ENCODE measurements at regions not wholly inside any gene's neighbourhood (a gene's known extent, or its start where the extent isn't known, plus 50 kb on each side); places are given as distances from the start of the nearest gene placed in this dataset.

DNA sequence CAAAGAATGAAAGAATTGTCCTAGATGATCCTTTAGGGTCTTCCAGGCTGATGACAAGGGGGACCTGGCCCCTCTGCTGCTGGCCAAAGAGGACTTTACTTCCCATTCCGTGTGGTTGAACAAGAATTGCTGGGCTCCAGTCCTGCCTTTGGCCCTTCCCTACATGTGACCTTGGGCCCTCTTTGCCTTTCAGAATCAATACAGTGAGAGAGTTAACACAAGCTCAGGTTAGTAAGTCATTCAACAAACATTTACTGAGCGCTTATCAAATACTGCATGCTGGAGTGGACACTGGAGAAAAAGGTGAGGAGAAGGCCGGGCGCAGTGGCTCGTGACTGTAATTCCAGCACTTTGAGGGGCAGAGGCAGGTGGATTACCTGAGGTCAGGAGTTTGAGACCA lies 113.1 kb downstream of the C9orf50 start:
- peak overlapping the region in 1 of 8 donors; percentile 74 for H3K27ac Mint-ChIP-seq
- ChIA-PET POLR2A (no interaction called here), CTCF (interaction anchor here (1.2 kb wide), 1 partner anchor 21 kb away, joined by 3 read pairs; no protein-coding TSS in a partner anchor)
- no peaks in the 10 kb centered on the region for H3K27me3 ChIP-seq (ENCODE audit: insufficient read depth, low read length, poor library complexity, severe bottlenecking)
- H3K9me3 ChIP-seq (ENCODE audit: low read length), result no peaks in the 10 kb centered on the region
- no peak for DNase-seq
- no peaks in the 10 kb centered on the region for H3K36me3 ChIP-seq (ENCODE audit: insufficient read depth, low read length)
- no peak overlapping the region for H3K27ac ChIP-seq (ENCODE audit: low read depth, low read length)
- H3K36me3 Mint-ChIP-seq, result peaks cover 0 to 11% (median 3%) of the 10 kb centered on the region in 3 donors
- H3K27me3 Mint-ChIP-seq, result no peaks in the 10 kb centered on the region
- H3K4me1 ChIP-seq (ENCODE audit: insufficient read depth, low read length), result no peaks in the 10 kb centered on the region
- H3K4me3 Mint-ChIP-seq, result no peak overlapping the region
- H3K4me3 ChIP-seq (ENCODE audit: low read length), result no peak overlapping the region
- H3K4me1 Mint-ChIP-seq, result peaks cover 0 to 7% (median 2%) of the 10 kb centered on the region in 3 donors
- no peaks in the 10 kb centered on the region for H3K9me3 Mint-ChIP-seq

DNA sequence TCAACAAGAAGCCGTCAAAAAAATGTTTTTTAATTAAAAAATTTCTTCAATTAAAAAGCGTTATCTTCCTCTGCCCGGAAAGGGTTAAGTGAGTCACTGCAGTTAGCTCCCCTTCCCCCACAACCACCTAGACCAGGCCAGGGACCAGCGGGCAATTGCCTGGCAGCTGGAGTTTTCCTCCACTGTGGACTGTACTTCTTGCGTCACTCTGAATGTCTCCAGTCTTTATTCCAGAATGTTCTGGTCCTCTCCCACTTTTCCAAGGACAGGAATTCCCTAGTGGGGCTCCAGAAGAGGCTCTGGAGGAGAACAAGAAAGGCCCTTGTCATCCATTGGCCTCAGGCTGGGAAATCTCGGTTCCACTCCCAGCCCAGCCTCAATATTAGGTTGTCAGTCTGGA lies 114.0 kb downstream of the C9orf50 start:
- Mint-ChIP-seq H3K27ac (peak overlapping the region in 1 of 8 donors; percentile 32), H3K9me3 (no peaks in the 10 kb centered on the region), H3K36me3 (peaks cover 0 to 13% (median 0%) of the 10 kb centered on the region in 3 donors), H3K4me1 (peaks cover 0 to 9% (median 4%) of the 10 kb centered on the region in 3 donors), H3K27me3 (no peaks in the 10 kb centered on the region), H3K4me3 (no peak overlapping the region)
- H3K4me1 ChIP-seq (ENCODE audit: insufficient read depth, low read length), result no peaks in the 10 kb centered on the region
- no peak overlapping the region for H3K4me3 ChIP-seq (ENCODE audit: low read length)
- DNase-seq, result no peak
- no peaks in the 10 kb centered on the region for H3K27me3 ChIP-seq (ENCODE audit: insufficient read depth, low read length, poor library complexity, severe bottlenecking)
- no peak overlapping the region for H3K27ac ChIP-seq (ENCODE audit: low read depth, low read length)
- CTCF ChIA-PET, result no interaction called here
- POLR2A ChIA-PET, result no interaction called here
- H3K9me3 ChIP-seq (ENCODE audit: low read length), result no peaks in the 10 kb centered on the region
- no peaks in the 10 kb centered on the region for H3K36me3 ChIP-seq (ENCODE audit: insufficient read depth, low read length)

DNA sequence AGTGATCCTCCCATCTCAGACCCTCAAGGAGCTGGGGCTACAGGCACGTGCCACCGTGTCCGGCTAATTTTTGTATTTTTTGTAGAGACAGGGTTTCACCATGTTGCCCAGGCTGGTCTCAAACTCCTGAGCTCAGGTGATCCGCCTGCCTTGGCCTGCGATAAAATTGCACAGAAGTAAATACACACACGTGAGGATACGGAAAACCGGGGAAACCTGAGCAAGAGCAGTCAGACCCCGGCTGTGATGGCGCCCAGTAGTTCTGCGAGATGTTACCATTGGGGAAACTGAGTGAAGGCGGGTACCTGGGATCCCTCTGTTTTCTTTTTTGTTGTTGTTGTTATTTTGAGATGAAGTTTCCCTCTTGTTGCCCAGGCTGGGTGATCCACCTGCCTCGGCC lies 114.9 kb downstream of the C9orf50 start:
- Histone ChIP-seq H3K9me3 (ENCODE audit: low read length) (no peaks in the 10 kb centered on the region), H3K4me3 (ENCODE audit: low read length) (no peak overlapping the region), H3K36me3 (ENCODE audit: insufficient read depth, low read length) (no peaks in the 10 kb centered on the region), H3K27ac (ENCODE audit: low read depth, low read length) (no peak overlapping the region), H3K4me1 (ENCODE audit: insufficient read depth, low read length) (no peaks in the 10 kb centered on the region), H3K27me3 (ENCODE audit: insufficient read depth, low read length, poor library complexity, severe bottlenecking) (no peaks in the 10 kb centered on the region)
- ChIA-PET POLR2A (no interaction called here), CTCF (no interaction called here)
- Mint-ChIP-seq H3K9me3 (no peaks in the 10 kb centered on the region), H3K27ac (peak overlapping the region in 1 of 8 donors; percentile 17), H3K4me1 (peaks cover 0 to 9% (median 4%) of the 10 kb centered on the region in 3 donors), H3K36me3 (peaks cover 0 to 13% (median 0%) of the 10 kb centered on the region in 3 donors), H3K4me3 (no peak overlapping the region), H3K27me3 (no peaks in the 10 kb centered on the region)
- DNase-seq, result no peak

DNA sequence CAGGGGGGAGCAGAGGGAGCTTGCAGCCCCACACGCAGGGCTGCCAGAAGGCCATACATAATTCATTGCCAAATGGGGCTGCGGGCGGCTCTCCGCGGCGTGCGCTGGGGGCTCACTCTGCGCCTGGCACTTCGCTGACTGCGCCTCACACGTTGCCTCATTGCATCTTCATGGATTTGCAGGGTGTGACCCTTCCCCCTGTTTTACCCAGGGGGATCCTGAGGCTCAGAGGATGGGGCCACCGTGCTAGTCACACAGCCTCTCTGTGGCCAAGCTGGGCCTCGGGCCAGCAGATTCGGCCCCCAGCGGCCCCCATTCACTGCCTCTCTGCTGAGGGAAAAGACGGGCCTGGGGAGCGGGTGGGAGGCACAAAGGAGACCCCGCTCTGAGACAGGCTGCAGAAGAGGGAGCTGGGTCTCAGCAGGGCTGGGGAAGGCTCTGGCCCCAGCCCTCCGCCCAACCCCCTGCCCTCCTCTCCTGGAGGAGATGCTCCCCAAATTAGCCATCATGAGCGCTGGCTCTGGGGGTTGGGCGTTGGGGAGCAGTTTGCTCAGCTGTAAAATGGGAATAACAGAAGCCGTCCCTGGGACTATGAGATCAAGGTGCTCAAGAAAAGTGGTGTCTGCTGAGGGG lies 115.5 kb downstream of the C9orf50 start:
- H3K36me3 ChIP-seq (ENCODE audit: insufficient read depth, low read length), result no peaks in the 10 kb centered on the region
- H3K9me3 Mint-ChIP-seq, result no peaks in the 10 kb centered on the region
- H3K27ac Mint-ChIP-seq, result no peak overlapping the region
- ChIA-PET POLR2A (no interaction called here), CTCF (interaction anchor here (1.1 kb wide), 1 partner anchor 9 kb away, joined by 3 read pairs; no protein-coding TSS in a partner anchor)
- no peaks in the 10 kb centered on the region for H3K4me1 ChIP-seq (ENCODE audit: insufficient read depth, low read length)
- H3K27me3 Mint-ChIP-seq, result no peaks in the 10 kb centered on the region
- no peak overlapping the region for H3K4me3 Mint-ChIP-seq
- peaks cover 0 to 13% (median 0%) of the 10 kb centered on the region in 3 donors for H3K36me3 Mint-ChIP-seq
- H3K9me3 ChIP-seq (ENCODE audit: low read length), result no peaks in the 10 kb centered on the region
- H3K27ac ChIP-seq (ENCODE audit: low read depth, low read length), result no peak overlapping the region
- H3K4me1 Mint-ChIP-seq, result peaks cover 0 to 9% (median 4%) of the 10 kb centered on the region in 3 donors
- H3K4me3 ChIP-seq (ENCODE audit: low read length), result no peak overlapping the region
- no peaks in the 10 kb centered on the region for H3K27me3 ChIP-seq (ENCODE audit: insufficient read depth, low read length, poor library complexity, severe bottlenecking)
- DNase-seq, result no peak

DNA sequence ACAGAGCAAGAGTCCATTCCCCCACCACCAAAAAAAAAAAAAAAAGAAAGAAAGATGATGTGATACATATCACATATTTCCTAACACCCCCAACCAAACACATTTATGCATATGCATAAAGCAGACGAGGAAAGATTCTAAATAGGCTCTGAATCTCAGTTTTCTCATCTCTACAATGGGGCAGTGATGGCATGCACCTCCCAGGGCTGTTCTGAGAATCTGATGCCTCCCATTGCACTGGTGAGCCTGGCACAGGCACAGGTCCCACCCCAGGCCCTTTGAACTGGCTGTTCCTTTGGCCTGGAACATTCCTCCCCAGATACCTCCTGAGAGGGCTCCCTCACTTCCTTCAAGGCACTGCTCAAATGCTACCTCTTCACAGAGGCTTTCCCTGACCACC lies 116.5 kb downstream of the C9orf50 start:
- no peaks in the 10 kb centered on the region for H3K27me3 ChIP-seq (ENCODE audit: insufficient read depth, low read length, poor library complexity, severe bottlenecking)
- no peak overlapping the region for H3K27ac ChIP-seq (ENCODE audit: low read depth, low read length)
- no peaks in the 10 kb centered on the region for H3K4me1 ChIP-seq (ENCODE audit: insufficient read depth, low read length)
- DNase-seq, result no peak
- H3K27ac Mint-ChIP-seq, result peak overlapping the region in 1 of 8 donors; percentile 21
- no peaks in the 10 kb centered on the region for H3K9me3 ChIP-seq (ENCODE audit: low read length)
- H3K36me3 Mint-ChIP-seq, result peaks cover 0 to 13% (median 0%) of the 10 kb centered on the region in 3 donors
- ChIA-PET POLR2A (no interaction called here), CTCF (interaction anchor here (1.1 kb wide), 1 partner anchor 8 kb away, joined by 3 read pairs; no protein-coding TSS in a partner anchor)
- no peak overlapping the region for H3K4me3 Mint-ChIP-seq
- peaks cover 0 to 9% (median 4%) of the 10 kb centered on the region in 3 donors for H3K4me1 Mint-ChIP-seq
- H3K36me3 ChIP-seq (ENCODE audit: insufficient read depth, low read length), result no peaks in the 10 kb centered on the region
- no peaks in the 10 kb centered on the region for H3K9me3 Mint-ChIP-seq
- no peaks in the 10 kb centered on the region for H3K27me3 Mint-ChIP-seq
- H3K4me3 ChIP-seq (ENCODE audit: low read length), result no peak overlapping the region

DNA sequence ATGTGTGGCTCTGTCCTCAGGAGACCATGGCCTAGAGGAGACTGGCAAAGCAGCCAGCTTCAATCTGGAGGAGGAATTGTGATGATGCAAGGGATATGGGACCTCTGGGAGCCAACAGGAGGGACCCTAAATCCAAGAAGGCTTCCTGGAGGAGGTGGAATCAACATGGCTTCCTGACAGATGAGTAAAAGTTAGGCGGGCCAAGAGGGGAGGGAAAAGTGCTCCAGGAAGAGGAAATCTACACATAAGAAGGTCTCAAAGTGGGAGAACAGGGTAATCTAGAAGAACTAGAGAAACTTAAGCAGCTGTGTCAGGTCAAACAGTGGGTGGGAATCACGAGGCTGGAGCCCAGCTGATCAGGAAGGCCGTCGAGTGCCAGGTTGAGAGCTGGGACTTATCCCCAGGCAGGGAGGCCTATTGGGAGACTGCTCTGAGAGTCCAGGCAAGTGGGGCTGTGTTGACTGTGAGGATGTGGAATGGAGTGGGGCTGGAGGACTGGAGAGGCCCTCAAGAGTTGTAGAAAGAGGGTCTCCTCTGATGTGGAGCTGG lies 119.1 kb downstream of the C9orf50 start:
- Histone ChIP-seq H3K9me3 (ENCODE audit: low read length) (no peaks in the 10 kb centered on the region), H3K4me3 (ENCODE audit: low read length) (no peak overlapping the region), H3K36me3 (ENCODE audit: insufficient read depth, low read length) (no peaks in the 10 kb centered on the region), H3K4me1 (ENCODE audit: insufficient read depth, low read length) (peaks cover 2% of the 10 kb centered on the region), H3K27me3 (ENCODE audit: insufficient read depth, low read length, poor library complexity, severe bottlenecking) (no peaks in the 10 kb centered on the region), H3K27ac (ENCODE audit: low read depth, low read length) (no peak overlapping the region)
- H3K4me1 Mint-ChIP-seq, result peaks cover 1 to 18% (median 9%) of the 10 kb centered on the region in 3 donors
- peak overlapping the region in 4 of 8 donors; percentile 3 to 84 (median 38) for H3K27ac Mint-ChIP-seq
- H3K4me3 Mint-ChIP-seq, result no peak overlapping the region
- no peaks in the 10 kb centered on the region for H3K27me3 Mint-ChIP-seq
- no peak for DNase-seq
- CTCF ChIA-PET, result interaction anchor here (1.2 kb wide), 1 partner anchor 10 kb away, joined by 3 read pairs; no protein-coding TSS in a partner anchor
- POLR2A ChIA-PET, result no interaction called here
- no peaks in the 10 kb centered on the region for H3K9me3 Mint-ChIP-seq
- H3K36me3 Mint-ChIP-seq, result peaks cover 0 to 13% (median 0%) of the 10 kb centered on the region in 3 donors

DNA sequence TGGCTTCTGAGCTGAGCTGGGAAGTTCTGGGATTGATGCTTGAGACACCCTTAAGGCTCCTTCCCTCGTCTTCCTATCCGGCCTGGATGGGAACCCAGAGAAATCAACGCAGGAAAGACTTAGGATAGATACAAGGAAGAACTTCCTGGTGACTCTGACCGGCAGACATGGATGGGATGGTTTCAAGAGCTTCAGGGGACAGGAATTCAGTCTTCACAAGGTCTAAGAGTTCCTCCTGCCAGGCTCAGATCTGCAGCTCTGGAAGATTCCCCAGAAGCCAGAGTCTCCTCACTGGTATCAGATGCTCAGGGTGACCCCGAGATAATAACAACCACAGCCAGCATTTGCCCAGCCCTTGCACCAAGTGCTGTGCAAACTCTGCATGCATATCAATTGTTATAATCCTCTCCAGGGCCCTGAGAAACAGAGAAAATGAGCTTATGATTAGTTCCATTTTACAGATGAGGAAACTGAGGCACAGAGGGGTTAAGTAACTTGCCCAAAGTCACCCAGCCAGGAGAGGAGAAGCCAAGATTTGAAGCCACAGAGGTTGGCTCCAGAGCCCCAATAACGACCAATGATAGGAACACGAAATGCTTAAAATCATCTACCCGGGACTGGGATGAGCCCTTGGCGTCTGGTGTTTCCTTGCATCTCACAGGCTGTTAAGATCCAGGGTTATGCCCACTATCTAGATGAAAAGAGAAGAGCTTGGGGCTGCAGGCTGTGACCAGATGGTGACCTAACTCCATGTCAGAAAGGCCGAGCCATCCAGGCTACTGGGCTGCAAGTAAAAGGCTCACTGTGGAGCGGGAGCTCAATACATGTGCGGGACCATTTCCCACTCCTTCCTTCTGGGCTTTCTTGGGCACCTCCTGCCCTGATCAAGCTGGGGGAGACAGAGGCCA lies 119.8 kb downstream of the C9orf50 start:
- peaks cover 0 to 13% (median 0%) of the 10 kb centered on the region in 3 donors for H3K36me3 Mint-ChIP-seq
- Histone ChIP-seq H3K4me3 (ENCODE audit: low read length) (no peak overlapping the region), H3K36me3 (ENCODE audit: insufficient read depth, low read length) (no peaks in the 10 kb centered on the region), H3K4me1 (ENCODE audit: insufficient read depth, low read length) (peaks cover 9% of the 10 kb centered on the region), H3K9me3 (ENCODE audit: low read length) (no peaks in the 10 kb centered on the region), H3K27ac (ENCODE audit: low read depth, low read length) (no peak overlapping the region), H3K27me3 (ENCODE audit: insufficient read depth, low read length, poor library complexity, severe bottlenecking) (no peaks in the 10 kb centered on the region)
- H3K4me1 Mint-ChIP-seq, result peaks cover 4 to 26% (median 14%) of the 10 kb centered on the region in 3 donors
- ChIA-PET CTCF (interaction anchor here (1.1 to 1.2 kb wide), 2 partner anchors 11 to 327 kb away, joined by 3 to 4 read pairs; no protein-coding TSS in a partner anchor), POLR2A (interaction anchor here (1.3 kb wide), 1 partner anchor 18 kb away, joined by 3 read pairs; no protein-coding TSS in a partner anchor)
- no peak overlapping the region for H3K4me3 Mint-ChIP-seq
- no peak for DNase-seq
- H3K27me3 Mint-ChIP-seq, result no peaks in the 10 kb centered on the region
- no peaks in the 10 kb centered on the region for H3K9me3 Mint-ChIP-seq
- H3K27ac Mint-ChIP-seq, result peak overlapping the region in 5 of 8 donors; percentile 3 to 52 (median 8)
